ENCODE measurements at regions not wholly inside any gene's neighbourhood (a gene's known extent, or its start where the extent isn't known, plus 50 kb on each side); places are given as distances from the start of the nearest gene placed in this dataset.
A peak's percentile ranks its signal among the peaks of the same experiment; 100 is the strongest.

- no peaks in the 10 kb centered on the region for H3K9me3 ChIP-seq
- DNase-seq (no peak), ATAC-seq (no peak)
- no peaks in the 10 kb centered on the region for H3K36me3 ChIP-seq
- TF ChIP-seq CTCF (IDR thresholded peaks at IDR 0.05) = no peak
- H3K27ac ChIP-seq = no peak overlapping the region
- H3K27me3 ChIP-seq (ENCODE audit: low read depth) = no peaks in the 10 kb centered on the region
- no peak overlapping the region for H3K4me3 ChIP-seq
- peaks cover 3% of the 10 kb centered on the region for H3K4me1 ChIP-seq
- intact Hi-C loops (cut with DNase I) = no loop called here
Observed at GRCh38 chr13:106874323-106874722, 306.4 kb upstream of the ARGLU1 start.

GRCh38 chr13:106873810-106874209 is 305.9 kb upstream of the ARGLU1 start:
- Histone ChIP-seq H3K27ac (no peak overlapping the region), H3K36me3 (no peaks in the 10 kb centered on the region), H3K4me3 (no peak overlapping the region), H3K4me1 (peaks cover 3% of the 10 kb centered on the region), H3K27me3 (ENCODE audit: low read depth) (no peaks in the 10 kb centered on the region), H3K9me3 (no peaks in the 10 kb centered on the region)
- TF ChIP-seq CTCF (IDR thresholded peaks at IDR 0.05) = no peak
- DNase-seq (no peak), ATAC-seq (no peak)
- intact Hi-C loops (cut with DNase I) = no loop called here

- DNase-seq (no peak), ATAC-seq (no peak)
- H3K27me3 ChIP-seq (ENCODE audit: low read depth) = no peaks in the 10 kb centered on the region
- no peaks in the 10 kb centered on the region for H3K9me3 ChIP-seq
- peaks cover 8% of the 10 kb centered on the region for H3K4me1 ChIP-seq
- intact Hi-C loops (cut with DNase I) = no loop called here
- H3K4me3 ChIP-seq = peak overlapping the region; percentile 25
- H3K36me3 ChIP-seq = no peaks in the 10 kb centered on the region
- H3K27ac ChIP-seq = peak overlapping the region; percentile 31
- no peak for TF ChIP-seq CTCF (IDR thresholded peaks at IDR 0.05)
Observed at GRCh38 chr13:106867249-106867648, 299.3 kb upstream of the ARGLU1 start.

- intact Hi-C loops (cut with DNase I) = no loop called here
Observed at GRCh38 chr13:106865716-106866440, 297.9 kb upstream of the ARGLU1 start.

GRCh38 chr13:106859533-106859904 is 291.6 kb upstream of the ARGLU1 start:
- no peaks in the 10 kb centered on the region for H3K36me3 ChIP-seq
- DNase-seq (no peak), ATAC-seq (peak; percentile 72)

More at GRCh38 chr13:106865716-106866440, 297.9 kb upstream of the ARGLU1 start:
- H3K27me3 ChIP-seq (ENCODE audit: low read depth) = no peaks in the 10 kb centered on the region
- no peaks in the 10 kb centered on the region for H3K36me3 ChIP-seq
- H3K4me3 ChIP-seq = no peak overlapping the region
- H3K9me3 ChIP-seq = no peaks in the 10 kb centered on the region
- peaks cover 8% of the 10 kb centered on the region for H3K4me1 ChIP-seq
- DNase-seq (no peak), ATAC-seq (no peak)
- no peak overlapping the region for H3K27ac ChIP-seq
- TF ChIP-seq CTCF (IDR thresholded peaks at IDR 0.05) = no peak

More at GRCh38 chr13:106859533-106859904, 291.6 kb upstream of the ARGLU1 start:
- Histone ChIP-seq H3K27me3 (ENCODE audit: low read depth) (no peaks in the 10 kb centered on the region), H3K4me3 (no peak overlapping the region), H3K27ac (no peak overlapping the region), H3K9me3 (no peaks in the 10 kb centered on the region), H3K4me1 (no peaks in the 10 kb centered on the region)
- intact Hi-C loops (cut with DNase I) = no loop called here
- TF ChIP-seq CTCF (IDR thresholded peaks at IDR 0.05) = no peak

All from lower lobe of right lung (tissue), 2 donors.